ENCODE measurements at regions not wholly inside any gene's neighbourhood (a gene's known extent, or its start where the extent isn't known, plus 50 kb on each side); places are given as distances from the start of the nearest gene placed in this dataset.
A peak's percentile ranks its signal among the peaks of the same experiment; 100 is the strongest.
"Not testable (repeated sequence)": the region's sequence is repeated elsewhere in the genome, so short reads cannot be mapped to it uniquely, and the experiment has no call there.

GRCh38 chr12:24664161-24664880, 284.6 kb downstream of the BCAT1 start:
- no peak for DNase-seq

- DNase-seq: no peak
These were observed 287.2 kb downstream of the BCAT1 start for GRCh38 chr12:24661657-24662096.

GRCh38 chr12:24659016-24659415, 289.9 kb downstream of the BCAT1 start:
- DNase-seq: no peak

GRCh38 chr12:24654344-24654743, 294.6 kb downstream of the BCAT1 start:
- DNase-seq: not testable (repeated sequence)

DNA sequence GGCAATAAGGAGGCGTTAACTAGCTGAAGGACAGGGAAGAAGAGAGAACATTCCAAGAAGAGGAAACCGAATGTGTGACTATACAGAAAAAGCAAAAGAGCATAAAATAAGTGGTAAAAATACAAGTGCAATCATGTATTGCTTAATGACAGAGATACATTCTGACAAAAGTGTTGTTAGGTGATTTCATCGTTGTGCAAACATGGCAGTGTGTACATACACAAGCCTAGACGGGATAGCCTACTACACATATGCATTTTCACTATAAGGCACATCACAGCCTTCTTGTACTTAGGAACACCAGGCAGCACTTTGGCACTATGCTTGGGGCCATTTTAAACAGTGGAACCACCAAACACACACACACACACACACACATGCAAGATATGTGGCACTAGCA, 299.3 kb downstream of the BCAT1 start:
- DNase-seq: peak; percentile 100

- DNase-seq: no peak
These were observed 299.7 kb downstream of the BCAT1 start for GRCh38 chr12:24649209-24649608.

DNA sequence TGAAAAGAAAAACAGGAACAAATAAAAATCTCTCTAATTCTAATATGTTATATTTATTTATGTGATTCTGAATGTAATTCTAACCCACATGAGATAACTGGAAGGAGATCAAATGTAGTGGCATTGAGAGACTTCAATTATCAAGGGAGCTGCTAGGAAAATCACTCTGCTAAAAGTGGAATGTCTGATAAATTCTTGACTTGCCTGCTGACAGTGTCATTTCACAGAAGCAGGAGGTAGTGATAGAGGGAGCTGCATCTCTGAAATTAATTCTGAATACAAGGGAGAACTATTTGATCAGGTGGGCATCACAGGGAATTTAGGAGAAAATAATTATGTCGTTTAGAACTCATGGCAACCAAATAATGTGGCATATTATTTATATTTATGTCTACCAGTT, 303.6 kb downstream of the BCAT1 start:
- DNase-seq: no peak

- no peak for DNase-seq
These were observed 305.5 kb downstream of the BCAT1 start for GRCh38 chr12:24643120-24644119.

- DNase-seq: no peak
These were observed 309.3 kb downstream of the BCAT1 start for GRCh38 chr12:24639641-24640040.

DNA sequence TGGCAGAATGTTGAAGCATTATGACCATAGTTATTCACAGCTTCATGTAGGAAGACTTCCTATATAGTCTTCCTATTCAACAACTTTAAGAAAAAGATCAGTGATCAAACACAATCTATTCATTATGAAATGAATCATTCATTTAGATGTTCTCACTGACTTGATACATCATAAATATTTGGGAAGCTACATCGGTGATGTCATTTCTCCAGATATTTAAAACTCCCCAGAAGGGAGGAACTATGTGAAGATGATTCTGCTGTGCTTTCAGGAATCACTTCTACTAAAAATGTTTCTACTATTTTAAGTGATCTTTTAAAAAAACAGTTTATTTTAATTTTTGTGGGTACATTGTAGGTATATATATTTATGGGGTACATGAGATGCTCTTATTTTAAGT, 316.4 kb downstream of the BCAT1 start:
- no peak for DNase-seq

GRCh38 chr12:24631676-24632426, 317.1 kb downstream of the BCAT1 start:
- DNase-seq: no peak

DNA sequence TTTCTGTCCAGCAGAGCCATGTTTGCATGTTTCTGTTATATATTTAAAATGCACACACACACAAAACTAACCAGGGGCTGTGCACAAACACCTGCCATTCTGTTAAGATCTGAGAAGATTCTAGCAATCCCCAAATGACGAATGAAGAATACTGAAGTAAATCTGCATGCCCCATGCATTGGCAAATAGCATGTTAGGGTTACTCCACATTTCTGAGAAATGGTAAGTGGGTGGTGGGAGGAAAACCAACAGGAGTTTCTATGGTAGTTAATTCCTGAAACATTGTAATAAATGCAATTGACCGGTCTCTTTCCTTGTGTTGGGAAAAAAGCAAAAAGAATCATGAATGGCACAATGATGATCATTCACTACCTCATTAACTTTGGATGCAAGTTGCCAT, 318.0 kb downstream of the BCAT1 start:
- no peak for DNase-seq

- DNase-seq: peak; percentile 62
These were observed 318.5 kb downstream of the BCAT1 start for GRCh38 chr12:24630446-24630845.

DNA sequence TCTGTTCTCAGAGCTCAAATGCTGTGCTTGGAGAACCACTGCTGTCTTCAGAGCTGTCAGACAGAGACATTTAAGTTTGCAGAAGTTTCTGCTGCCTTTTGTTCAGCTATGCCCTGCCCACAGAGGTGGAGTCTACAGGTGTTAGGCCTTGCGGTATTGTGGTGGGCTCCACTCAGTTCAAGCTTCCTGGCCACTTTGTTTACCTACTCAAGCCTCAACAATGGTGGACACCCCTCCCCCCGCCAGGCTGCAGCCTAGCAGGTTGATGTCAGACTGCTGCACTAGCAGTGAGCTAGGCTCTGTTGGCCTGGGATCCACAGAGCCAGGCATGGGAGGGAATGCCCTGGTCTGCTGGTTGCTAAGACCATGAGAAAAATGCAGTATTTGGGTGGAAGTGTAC, 323.8 kb downstream of the BCAT1 start:
- no peak for DNase-seq

GRCh38 chr12:24619954-24620353, 328.9 kb downstream of the BCAT1 start:
- not testable (repeated sequence) for DNase-seq

DNA sequence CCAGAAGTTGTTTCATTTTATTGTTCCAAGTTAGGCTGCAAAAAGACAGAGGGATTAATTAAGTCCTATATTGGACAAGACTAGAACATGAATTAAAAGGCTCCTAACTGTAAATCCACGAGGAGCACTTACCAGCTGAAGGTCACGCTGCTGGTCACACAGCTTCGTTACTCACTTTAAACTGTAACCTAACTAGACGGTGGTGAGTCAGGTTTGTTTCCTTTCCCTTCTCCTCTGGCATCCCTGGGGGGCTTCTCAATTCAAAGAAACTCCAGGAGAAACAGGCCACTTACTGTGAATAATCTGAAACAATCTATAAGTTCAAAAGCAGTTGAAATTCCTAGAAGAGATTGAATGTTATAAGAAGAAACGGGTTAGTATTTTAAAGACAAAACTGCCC, 331.4 kb downstream of the BCAT1 start:
- no peak for DNase-seq

GRCh38 chr12:24615967-24616411, 332.9 kb downstream of the BCAT1 start:
- no peak for DNase-seq

DNA sequence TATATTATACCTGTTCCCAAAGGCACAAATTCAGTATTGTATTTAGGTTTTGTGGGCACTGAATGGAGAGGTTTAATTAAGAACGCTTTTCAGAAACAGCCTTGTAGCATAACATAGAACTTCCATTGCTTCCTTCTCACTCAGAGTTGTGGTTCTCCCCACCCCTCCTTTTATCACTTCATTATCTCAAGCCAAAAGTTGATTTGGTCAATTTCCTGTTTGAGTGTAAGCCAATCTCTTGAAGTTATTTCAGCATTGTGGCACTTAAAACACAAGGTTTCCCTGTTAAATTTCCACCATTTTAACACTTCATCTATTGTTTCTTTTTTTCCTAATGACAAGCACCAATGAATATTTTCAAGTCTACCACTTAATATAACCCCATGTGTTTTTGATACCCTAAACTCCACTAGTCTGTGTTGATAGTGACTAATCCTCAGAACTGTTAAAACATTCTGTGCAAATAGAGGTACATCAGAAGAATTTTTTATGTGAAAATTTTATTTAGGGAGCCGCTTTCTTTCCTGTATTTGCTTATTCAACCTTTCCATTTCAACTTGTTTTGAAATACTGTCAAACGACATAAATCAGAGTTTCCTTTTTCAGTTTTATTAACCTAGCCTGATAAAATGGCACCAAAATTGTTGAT, 340.1 kb downstream of the BCAT1 start:
- DNase-seq: peak; percentile 68

GRCh38 chr12:24608108-24608507, 340.8 kb downstream of the BCAT1 start:
- DNase-seq: no peak

DNA sequence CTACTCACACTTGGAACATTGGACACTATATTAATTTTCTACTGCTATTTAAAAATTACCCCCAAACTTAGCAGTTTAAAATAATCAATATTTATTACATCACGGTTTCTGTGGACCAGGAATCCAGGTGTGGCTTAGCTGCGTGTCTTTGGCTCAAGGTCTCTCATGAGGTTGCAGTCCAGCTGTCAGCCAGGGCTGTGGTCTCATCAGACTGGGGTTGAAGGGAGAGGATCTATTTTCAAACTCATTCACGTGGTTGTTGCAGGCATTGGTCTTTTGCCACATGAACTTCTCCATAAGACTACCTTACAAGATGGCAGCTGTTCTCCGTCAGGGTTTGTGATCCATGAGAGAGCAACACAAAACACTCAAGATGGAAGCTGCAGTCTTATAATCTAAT, 343.0 kb downstream of the BCAT1 start:
- DNase-seq: no peak

DNA sequence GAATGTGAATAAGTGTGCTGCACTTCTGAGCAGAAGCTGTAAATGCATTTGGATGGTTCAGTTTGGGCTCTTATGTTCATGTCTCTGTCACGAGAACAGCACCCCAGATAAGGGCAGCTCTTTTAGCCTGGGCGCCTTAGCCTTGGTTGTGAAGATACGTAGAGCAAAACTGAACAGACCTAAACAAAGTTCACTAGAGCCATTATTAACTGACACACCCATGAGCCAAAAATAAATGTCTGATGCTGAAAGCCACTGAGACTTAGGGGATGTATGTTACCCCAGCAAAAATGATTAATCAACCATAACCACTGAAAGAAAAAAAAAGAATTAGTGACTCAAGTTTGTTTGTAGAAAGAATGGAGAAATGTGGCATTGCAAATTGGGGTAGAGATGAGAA, 343.4 kb downstream of the BCAT1 start:
- DNase-seq: no peak

DNA sequence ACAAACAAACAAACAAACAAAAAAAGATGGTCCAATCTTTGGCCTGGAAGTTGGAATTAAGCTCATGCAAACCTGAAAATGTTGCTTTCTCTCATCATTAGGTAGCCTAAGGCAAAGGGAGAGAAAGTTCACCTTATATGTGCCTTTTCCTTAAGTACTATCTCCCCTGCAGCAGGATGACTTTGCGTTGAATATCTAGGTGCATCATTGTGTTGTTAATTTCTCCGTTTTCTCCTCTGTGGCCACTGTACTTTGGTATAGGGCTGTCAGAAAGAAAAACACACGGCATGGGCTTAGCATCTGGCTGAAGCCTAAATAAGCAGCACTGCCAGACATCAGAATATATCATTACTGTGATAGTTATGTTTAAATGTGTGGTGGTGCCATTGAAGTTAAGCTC, 345.5 kb downstream of the BCAT1 start:
- no peak for DNase-seq

DNA sequence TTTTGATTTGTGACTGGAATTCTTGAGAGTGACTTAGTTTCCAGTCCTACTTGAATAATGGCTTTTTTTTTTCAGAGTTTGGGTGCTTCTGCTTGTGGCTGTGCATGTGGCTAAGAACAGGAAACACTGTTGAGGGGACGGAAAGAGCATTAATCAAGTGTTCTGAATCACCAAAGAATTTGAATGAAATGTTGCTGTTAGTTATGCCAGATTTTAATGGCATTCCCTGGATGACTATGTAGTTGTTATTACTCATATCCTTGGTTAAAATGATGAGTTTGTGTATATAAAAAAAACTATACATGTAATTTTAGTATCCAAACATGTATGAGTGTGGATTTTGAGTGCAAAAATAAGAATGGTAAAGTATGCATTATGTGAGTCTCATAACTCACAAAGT, 347.9 kb downstream of the BCAT1 start:
- DNase-seq: no peak
